ENCODE measurements at regions not wholly inside any gene's neighbourhood (a gene's known extent, or its start where the extent isn't known, plus 50 kb on each side); places are given as distances from the start of the nearest gene placed in this dataset.
"Not testable (repeated sequence)": the region's sequence is repeated elsewhere in the genome, so short reads cannot be mapped to it uniquely, and the experiment has no call there.

- WGBS, 2 donors = 60 to 83% methylated on average over 2 to 3 of the region's 3 CpGs
- Histone ChIP-seq H3K9me3 (no peaks in the 10 kb centered on the region), H3K4me3 (no peak overlapping the region), H3K36me3 (no peaks in the 10 kb centered on the region), H3K27ac (no peak overlapping the region), H3K27me3 (no peaks in the 10 kb centered on the region), H3K4me1 (no peaks in the 10 kb centered on the region)
- TF ChIP-seq POLR2A (IDR thresholded peaks at IDR 0.05) = no peak
- TF ChIP-seq CTCF (IDR thresholded peaks at IDR 0.05) = no peak
- TF ChIP-seq EP300 (IDR thresholded peaks at IDR 0.05) = no peak
- no peak for DNase-seq (ENCODE audit: low spot score in 2 of 2)
These were observed 238.0 kb downstream of the MEX3B start for GRCh38 chr15:81807806-81808205.

DNA sequence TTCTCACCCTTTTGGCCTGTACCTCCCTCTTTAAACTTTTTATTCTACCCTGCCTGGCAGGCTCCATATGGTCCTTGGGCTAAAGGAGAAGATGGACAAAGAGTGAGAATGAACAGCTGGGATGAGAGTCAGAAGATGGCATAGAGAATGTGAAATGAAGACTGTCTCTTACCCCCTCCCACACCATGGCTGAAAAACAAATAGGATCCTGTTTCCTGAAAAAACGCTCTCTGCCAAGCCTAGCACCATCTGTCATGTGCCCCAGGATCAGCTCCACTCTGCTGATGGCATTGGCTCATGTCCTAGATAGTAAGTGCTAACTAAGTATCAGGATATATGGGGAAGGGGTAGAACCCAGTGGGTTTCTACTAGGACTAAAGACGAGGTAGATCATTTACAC is 238.6 kb downstream of the MEX3B start:
- H3K36me3 ChIP-seq = no peaks in the 10 kb centered on the region
- WGBS, 2 donors = 84 to 85% methylated on average over 2 of the region's 2 CpGs
- no peak for DNase-seq (ENCODE audit: low spot score in 2 of 2)
- no peaks in the 10 kb centered on the region for H3K9me3 ChIP-seq
- no peak overlapping the region for H3K27ac ChIP-seq
- H3K4me3 ChIP-seq = no peak overlapping the region
- no peaks in the 10 kb centered on the region for H3K27me3 ChIP-seq
- no peaks in the 10 kb centered on the region for H3K4me1 ChIP-seq
- TF ChIP-seq CTCF (IDR thresholded peaks at IDR 0.05) (no peak), EP300 (IDR thresholded peaks at IDR 0.05) (no peak), POLR2A (IDR thresholded peaks at IDR 0.05) (no peak)

DNA sequence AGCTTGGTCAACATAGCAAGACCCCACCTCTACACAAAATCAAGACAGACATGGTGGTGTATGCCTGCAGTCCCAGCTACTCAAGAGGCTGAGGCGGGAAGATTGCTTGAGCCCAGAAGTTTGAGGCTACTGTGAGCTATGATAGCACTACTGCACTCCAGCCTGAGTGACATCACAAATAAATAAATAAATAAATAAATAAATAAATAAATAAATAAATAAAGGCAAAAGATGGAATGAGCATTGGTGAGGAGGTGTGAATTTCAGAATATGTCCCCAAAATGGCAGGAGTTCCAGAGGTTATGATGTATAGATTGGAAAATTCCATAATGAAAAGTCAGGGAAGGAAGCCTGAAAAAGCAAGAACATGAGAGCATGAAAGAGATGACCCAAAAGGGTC is 249.9 kb downstream of the MEX3B start:
- no peaks in the 10 kb centered on the region for H3K36me3 ChIP-seq
- DNase-seq (ENCODE audit: low spot score in 2 of 2) = no peak
- H3K27ac ChIP-seq = no peak overlapping the region
- H3K27me3 ChIP-seq = no peaks in the 10 kb centered on the region
- no peak for TF ChIP-seq POLR2A (IDR thresholded peaks at IDR 0.05)
- TF ChIP-seq EP300 (IDR thresholded peaks at IDR 0.05) = no peak
- no peak for TF ChIP-seq CTCF (IDR thresholded peaks at IDR 0.05)
- no peaks in the 10 kb centered on the region for H3K4me1 ChIP-seq
- no peak overlapping the region for H3K4me3 ChIP-seq
- H3K9me3 ChIP-seq = no peaks in the 10 kb centered on the region
- 100% methylated on average over 1 of the region's 1 CpG for WGBS, 2 donors

DNA sequence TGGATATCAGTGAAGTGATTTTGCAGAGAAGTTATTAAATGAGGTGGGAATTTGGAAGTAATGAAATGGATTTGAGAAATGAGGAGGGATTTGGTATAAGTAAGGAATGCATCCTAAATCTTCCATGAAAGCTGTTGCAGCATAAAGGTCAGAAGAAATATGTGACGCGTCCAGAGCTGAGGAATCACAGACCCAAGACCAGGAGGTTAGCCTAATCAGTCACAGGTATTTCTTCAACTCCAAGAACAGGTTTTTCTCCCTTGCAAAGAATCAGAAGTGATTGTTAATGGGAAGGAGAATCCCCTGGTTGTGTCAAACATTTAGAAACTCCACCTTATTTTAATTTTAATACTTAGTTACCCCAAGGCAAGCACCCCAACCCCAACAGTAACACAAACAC is 253.2 kb downstream of the MEX3B start:
- Histone ChIP-seq H3K9me3 (no peaks in the 10 kb centered on the region), H3K27me3 (no peaks in the 10 kb centered on the region), H3K4me3 (no peak overlapping the region), H3K36me3 (no peaks in the 10 kb centered on the region), H3K4me1 (no peaks in the 10 kb centered on the region), H3K27ac (no peak overlapping the region)
- no peak for TF ChIP-seq CTCF (IDR thresholded peaks at IDR 0.05)
- no peak for TF ChIP-seq EP300 (IDR thresholded peaks at IDR 0.05)
- no peak for DNase-seq (ENCODE audit: low spot score in 2 of 2)
- 73 to 79% methylated on average over 2 of the region's 2 CpGs for WGBS, 2 donors

DNA sequence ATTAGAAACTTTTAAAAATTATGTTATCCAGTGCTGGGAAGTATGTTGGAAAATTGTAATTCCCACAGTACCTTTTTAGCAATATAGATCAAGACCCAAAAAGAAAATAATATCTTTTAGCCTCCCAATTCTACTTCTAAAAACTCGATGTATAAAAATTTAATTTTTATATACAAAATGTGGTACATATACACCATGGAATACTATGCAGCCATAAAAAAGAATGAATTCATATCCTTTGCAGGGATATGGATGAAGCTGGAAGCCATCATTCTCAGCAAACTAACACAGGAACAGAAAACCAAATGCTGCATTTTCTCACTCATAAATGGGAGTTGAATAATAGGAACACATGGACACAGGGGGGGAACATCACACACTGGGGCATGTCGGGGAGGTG is 254.5 kb downstream of the MEX3B start:
- not testable (repeated sequence) for H3K4me1 ChIP-seq; H3K27ac ChIP-seq; H3K36me3 ChIP-seq; H3K9me3 ChIP-seq; DNase-seq (ENCODE audit: low spot score in 2 of 2); H3K4me3 ChIP-seq; H3K27me3 ChIP-seq
- WGBS, 2 donors = 97 to 99% methylated on average over 2 of the region's 2 CpGs

GRCh38 chr15:81789403-81789802 is 256.4 kb downstream of the MEX3B start:
- Histone ChIP-seq H3K27me3 (peaks cover 0 to 4% of the 10 kb centered on the region in 2 donors), H3K4me1 (no peaks in the 10 kb centered on the region), H3K36me3 (no peaks in the 10 kb centered on the region), H3K9me3 (no peaks in the 10 kb centered on the region), H3K4me3 (no peak overlapping the region), H3K27ac (no peak overlapping the region)
- DNase-seq (ENCODE audit: low spot score in 2 of 2) = no peak
- TF ChIP-seq EP300 (IDR thresholded peaks at IDR 0.05) (no peak), CTCF (IDR thresholded peaks at IDR 0.05) (no peak), POLR2A (IDR thresholded peaks at IDR 0.05) (no peak)
- WGBS, 2 donors = 87 to 95% methylated on average over 4 of the region's 4 CpGs
